ENCODE measurements at regions not wholly inside any gene's neighbourhood (a gene's known extent, or its start where the extent isn't known, plus 50 kb on each side); places are given as distances from the start of the nearest gene placed in this dataset.

GRCh38 chr18:33835419-33835818 lies 257.4 kb downstream of the ASXL3 start:
- ATAC-seq (no peak), FAIRE-seq (no peak), DNase-seq (no peak)
- Histone ChIP-seq H3K36me3 (no peaks in the 10 kb centered on the region), H3K9me3 (no peaks in the 10 kb centered on the region), H3K4me1 (peaks cover 4 to 10% (median 9%) of the 10 kb centered on the region in 3 donors), H3K27ac (no peak overlapping the region), H3K4me3 (no peak overlapping the region), H3K27me3 (no peaks in the 10 kb centered on the region)
- intact Hi-C loops (cut with DNase I) = no loop called here
- no peak for TF ChIP-seq CTCF (IDR thresholded peaks at IDR 0.05)
- 93 to 96% methylated on average over 7 of the region's 7 CpGs for WGBS, 2 donors

- Histone ChIP-seq H3K27me3 (no peaks in the 10 kb centered on the region), H3K27ac (no peak overlapping the region), H3K4me3 (no peak overlapping the region), H3K9me3 (no peaks in the 10 kb centered on the region), H3K4me1 (peaks cover 0 to under 1% (median 0%) of the 10 kb centered on the region in 3 donors), H3K36me3 (no peaks in the 10 kb centered on the region)
- no peak for FAIRE-seq
- 49 to 60% methylated on average over 1 of the region's 1 CpG for WGBS, 2 donors
- intact Hi-C loops (cut with DNase I) = no loop called here
- no peak for ATAC-seq
- no peak for DNase-seq
- TF ChIP-seq CTCF (IDR thresholded peaks at IDR 0.05) = no peak
Measured at GRCh38 chr18:33833842-33834241, 255.8 kb downstream of the ASXL3 start.

GRCh38 chr18:33831424-33831823 lies 253.4 kb downstream of the ASXL3 start:
- intact Hi-C loops (cut with DNase I) = no loop called here
- DNase-seq (no peak), ATAC-seq (no peak), FAIRE-seq (no peak)
- Histone ChIP-seq H3K27me3 (no peaks in the 10 kb centered on the region), H3K27ac (no peak overlapping the region), H3K4me1 (no peaks in the 10 kb centered on the region), H3K36me3 (no peaks in the 10 kb centered on the region), H3K9me3 (no peaks in the 10 kb centered on the region), H3K4me3 (no peak overlapping the region)
- no peak for TF ChIP-seq CTCF (IDR thresholded peaks at IDR 0.05)
- WGBS, 2 donors = 38 to 76% methylated on average over 1 of the region's 1 CpG

GRCh38 chr18:33830213-33830612 lies 252.2 kb downstream of the ASXL3 start:
- ATAC-seq (no peak), FAIRE-seq (no peak), DNase-seq (no peak)
- Histone ChIP-seq H3K4me1 (no peaks in the 10 kb centered on the region), H3K4me3 (no peak overlapping the region), H3K9me3 (no peaks in the 10 kb centered on the region), H3K36me3 (no peaks in the 10 kb centered on the region), H3K27me3 (no peaks in the 10 kb centered on the region), H3K27ac (no peak overlapping the region)
- WGBS, 2 donors = 44 to 77% methylated on average over 1 of the region's 1 CpG
- no peak for TF ChIP-seq CTCF (IDR thresholded peaks at IDR 0.05)
- intact Hi-C loops (cut with DNase I) = no loop called here

GRCh38 chr18:33828949-33829348 lies 250.9 kb downstream of the ASXL3 start:
- Histone ChIP-seq H3K4me3 (no peak overlapping the region), H3K4me1 (no peaks in the 10 kb centered on the region), H3K27ac (no peak overlapping the region), H3K36me3 (no peaks in the 10 kb centered on the region), H3K9me3 (no peaks in the 10 kb centered on the region), H3K27me3 (no peaks in the 10 kb centered on the region)
- ATAC-seq (no peak), FAIRE-seq (no peak), DNase-seq (no peak)
- intact Hi-C loops (cut with DNase I) = no loop called here
- 73 to 74% methylated on average over 2 of the region's 2 CpGs for WGBS, 2 donors
- TF ChIP-seq CTCF (IDR thresholded peaks at IDR 0.05) = no peak

All from pancreas (tissue), 10 donors.